ENCODE measurements at regions not wholly inside any gene's neighbourhood (a gene's known extent, or its start where the extent isn't known, plus 50 kb on each side); places are given as distances from the start of the nearest gene placed in this dataset.

DNA sequence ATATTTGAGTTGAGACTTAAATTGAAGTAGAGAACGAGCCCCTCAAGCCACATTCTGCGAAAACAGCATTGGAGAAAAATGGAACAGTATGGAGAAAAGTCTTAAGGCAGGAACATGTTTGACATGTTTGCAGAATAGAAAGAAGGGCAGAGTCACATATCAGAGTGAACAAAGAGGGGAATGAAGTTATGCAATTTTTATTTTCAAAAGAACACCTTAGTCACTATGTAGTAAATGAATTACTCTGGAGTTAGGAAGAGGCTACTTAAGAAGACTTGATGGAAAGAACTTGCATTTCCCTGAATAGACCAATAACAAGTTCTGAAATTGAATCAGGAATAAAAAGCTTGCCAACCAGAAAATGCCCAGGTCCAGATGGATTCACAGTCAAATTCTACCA, 391.4 kb upstream of the CDH19 start:
- Histone ChIP-seq H4K20me1 (ENCODE audit: low read depth) (no peaks in the 10 kb centered on the region), H3K4me1 (no peaks in the 10 kb centered on the region), H2AFZ (replicated peaks) (no peak overlapping the region), H3K9me3 (ENCODE audit: low read depth) (no peaks in the 10 kb centered on the region), H3K79me2 (ENCODE audit: low read depth) (no peaks in the 10 kb centered on the region), H3K4me2 (no peak overlapping the region), H3K4me3 (no peak overlapping the region), H3K27me3 (no peaks in the 10 kb centered on the region), H3K36me3 (no peaks in the 10 kb centered on the region), H3K9ac (no peak overlapping the region), H3F3A (ENCODE audit: low read depth) (no peaks in the 10 kb centered on the region), H3K27ac (no peak overlapping the region)
- Mint-ChIP-seq H3K27me3 (ENCODE audit: insufficient read depth, low read depth) (peaks cover 2% of the 10 kb centered on the region), H3K36me3 (no peaks in the 10 kb centered on the region), H3K9me3 (no peaks in the 10 kb centered on the region), H3K27ac (no peak overlapping the region), H3K4me1 (no peaks in the 10 kb centered on the region), H3K4me3 (no peak overlapping the region)
- no peak for DNase-seq (ENCODE audit: low spot score)
- TF ChIP-seq EZH2 (IDR thresholded peaks at IDR 0.05) (no peak), EZH2phosphoT487 (IDR thresholded peaks at IDR 0.05) (no peak)
- TF ChIP-seq, protein P1, sequence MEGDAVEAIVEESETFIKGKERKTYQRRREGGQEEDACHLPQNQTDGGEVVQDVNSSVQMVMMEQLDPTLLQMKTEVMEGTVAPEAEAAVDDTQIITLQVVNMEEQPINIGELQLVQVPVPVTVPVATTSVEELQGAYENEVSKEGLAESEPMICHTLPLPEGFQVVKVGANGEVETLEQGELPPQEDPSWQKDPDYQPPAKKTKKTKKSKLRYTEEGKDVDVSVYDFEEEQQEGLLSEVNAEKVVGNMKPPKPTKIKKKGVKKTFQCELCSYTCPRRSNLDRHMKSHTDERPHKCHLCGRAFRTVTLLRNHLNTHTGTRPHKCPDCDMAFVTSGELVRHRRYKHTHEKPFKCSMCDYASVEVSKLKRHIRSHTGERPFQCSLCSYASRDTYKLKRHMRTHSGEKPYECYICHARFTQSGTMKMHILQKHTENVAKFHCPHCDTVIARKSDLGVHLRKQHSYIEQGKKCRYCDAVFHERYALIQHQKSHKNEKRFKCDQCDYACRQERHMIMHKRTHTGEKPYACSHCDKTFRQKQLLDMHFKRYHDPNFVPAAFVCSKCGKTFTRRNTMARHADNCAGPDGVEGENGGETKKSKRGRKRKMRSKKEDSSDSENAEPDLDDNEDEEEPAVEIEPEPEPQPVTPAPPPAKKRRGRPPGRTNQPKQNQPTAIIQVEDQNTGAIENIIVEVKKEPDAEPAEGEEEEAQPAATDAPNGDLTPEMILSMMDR (IDR thresholded peaks at IDR 0.05), result no peak

DNA sequence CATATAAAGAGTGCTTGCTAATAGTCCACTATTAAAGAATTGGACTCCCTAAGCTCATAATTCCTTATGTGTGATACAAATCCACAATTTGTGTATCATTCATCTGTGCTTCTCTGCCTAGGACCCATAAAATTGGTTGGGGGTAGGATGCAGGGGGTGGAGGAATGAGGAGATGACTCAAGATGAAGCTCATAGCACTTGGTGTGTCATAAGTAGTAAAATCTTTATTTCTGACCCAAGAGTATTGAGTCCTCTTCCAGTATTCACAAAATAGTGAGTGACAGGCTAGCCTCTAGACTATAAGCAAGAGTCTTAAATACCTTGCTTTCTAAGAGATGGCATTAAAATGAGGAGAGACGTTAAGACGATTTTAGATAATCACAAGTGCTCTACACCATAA, 390.9 kb upstream of the CDH19 start:
- Mint-ChIP-seq H3K27ac (no peak overlapping the region), H3K4me1 (no peaks in the 10 kb centered on the region), H3K9me3 (no peaks in the 10 kb centered on the region), H3K36me3 (no peaks in the 10 kb centered on the region), H3K27me3 (ENCODE audit: insufficient read depth, low read depth) (peaks cover 2% of the 10 kb centered on the region), H3K4me3 (no peak overlapping the region)
- Histone ChIP-seq H3K79me2 (ENCODE audit: low read depth) (no peaks in the 10 kb centered on the region), H3K9me3 (ENCODE audit: low read depth) (no peaks in the 10 kb centered on the region), H3K4me3 (no peak overlapping the region), H4K20me1 (ENCODE audit: low read depth) (no peaks in the 10 kb centered on the region), H3K4me2 (no peak overlapping the region), H3K36me3 (no peaks in the 10 kb centered on the region), H3K4me1 (no peaks in the 10 kb centered on the region), H3K27me3 (no peaks in the 10 kb centered on the region), H3F3A (ENCODE audit: low read depth) (no peaks in the 10 kb centered on the region), H3K9ac (no peak overlapping the region), H2AFZ (replicated peaks) (no peak overlapping the region), H3K27ac (no peak overlapping the region)
- DNase-seq (ENCODE audit: low spot score), result no peak
- TF ChIP-seq EZH2phosphoT487 (IDR thresholded peaks at IDR 0.05), result no peak
- no peak for TF ChIP-seq EZH2 (IDR thresholded peaks at IDR 0.05)
- TF ChIP-seq, protein P1 (IDR thresholded peaks at IDR 0.05), result no peak

DNA sequence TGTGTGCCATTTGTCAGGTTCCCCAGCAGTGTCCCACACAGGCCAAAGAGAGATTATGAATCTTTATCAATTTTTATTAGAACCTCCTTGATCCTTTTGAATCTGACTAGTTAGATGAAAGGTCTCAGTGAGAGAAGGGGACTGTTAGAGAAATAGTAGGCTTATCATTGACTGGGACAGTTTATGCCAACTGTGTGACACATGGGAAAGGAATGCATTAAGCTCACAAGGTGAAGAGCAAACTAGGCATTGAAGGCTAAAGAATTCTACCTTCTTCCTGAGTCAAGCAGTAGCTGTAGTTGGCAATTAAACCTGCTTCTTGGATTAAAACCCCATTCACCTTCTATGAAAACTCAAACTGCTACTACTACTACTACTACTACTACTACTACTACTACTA, 389.6 kb upstream of the CDH19 start:
- Histone ChIP-seq H4K20me1 (ENCODE audit: low read depth) (no peaks in the 10 kb centered on the region), H3K4me3 (no peak overlapping the region), H3K36me3 (no peaks in the 10 kb centered on the region), H3K9me3 (ENCODE audit: low read depth) (no peaks in the 10 kb centered on the region), H3K9ac (no peak overlapping the region), H3K4me2 (no peak overlapping the region), H3K79me2 (ENCODE audit: low read depth) (no peaks in the 10 kb centered on the region), H3K27me3 (no peaks in the 10 kb centered on the region), H2AFZ (replicated peaks) (no peak overlapping the region), H3K4me1 (no peaks in the 10 kb centered on the region), H3F3A (ENCODE audit: low read depth) (no peaks in the 10 kb centered on the region), H3K27ac (no peak overlapping the region)
- no peak overlapping the region for H3K27ac Mint-ChIP-seq
- H3K36me3 Mint-ChIP-seq, result no peaks in the 10 kb centered on the region
- H3K4me1 Mint-ChIP-seq, result no peaks in the 10 kb centered on the region
- H3K9me3 Mint-ChIP-seq, result no peaks in the 10 kb centered on the region
- no peak for DNase-seq (ENCODE audit: low spot score)
- TF ChIP-seq, protein P1 (IDR thresholded peaks at IDR 0.05), result no peak
- TF ChIP-seq EZH2phosphoT487 (IDR thresholded peaks at IDR 0.05), result no peak
- no peak for TF ChIP-seq EZH2 (IDR thresholded peaks at IDR 0.05)
- H3K27me3 Mint-ChIP-seq (ENCODE audit: insufficient read depth, low read depth), result peaks cover 2% of the 10 kb centered on the region
- H3K4me3 Mint-ChIP-seq, result no peak overlapping the region

- H4K20me1 ChIP-seq (ENCODE audit: low read depth), result no peaks in the 10 kb centered on the region
- Mint-ChIP-seq H3K27me3 (ENCODE audit: insufficient read depth, low read depth) (peaks cover 2% of the 10 kb centered on the region), H3K9me3 (no peaks in the 10 kb centered on the region), H3K4me3 (no peak overlapping the region), H3K4me1 (no peaks in the 10 kb centered on the region), H3K36me3 (no peaks in the 10 kb centered on the region), H3K27ac (no peak overlapping the region)
- no peaks in the 10 kb centered on the region for H3K27me3 ChIP-seq
- H3K4me3 ChIP-seq, result no peak overlapping the region
- no peaks in the 10 kb centered on the region for H3K4me1 ChIP-seq
- no peak for DNase-seq (ENCODE audit: low spot score)
- no peaks in the 10 kb centered on the region for H3F3A ChIP-seq (ENCODE audit: low read depth)
- H3K36me3 ChIP-seq, result no peaks in the 10 kb centered on the region
- no peaks in the 10 kb centered on the region for H3K9me3 ChIP-seq (ENCODE audit: low read depth)
- H2AFZ ChIP-seq (replicated peaks), result no peak overlapping the region
- no peak overlapping the region for H3K27ac ChIP-seq
- H3K4me2 ChIP-seq, result no peak overlapping the region
- no peak overlapping the region for H3K9ac ChIP-seq
- no peaks in the 10 kb centered on the region for H3K79me2 ChIP-seq (ENCODE audit: low read depth)
- TF ChIP-seq EZH2 (IDR thresholded peaks at IDR 0.05) (no peak), EZH2phosphoT487 (IDR thresholded peaks at IDR 0.05) (no peak)
- TF ChIP-seq, protein P1 (IDR thresholded peaks at IDR 0.05), result peak; percentile 14
Observed at GRCh38 chr18:66990909-66991308, 387.0 kb upstream of the CDH19 start.
